ENCODE measurements at regions not wholly inside any gene's neighbourhood (a gene's known extent, or its start where the extent isn't known, plus 50 kb on each side); places are given as distances from the start of the nearest gene placed in this dataset.

GRCh38 chr5:60445427-60445826, 254.5 kb downstream of the DEPDC1B start:
- intact Hi-C loops (cut with DNase I): no loop called here

GRCh38 chr5:60444661-60445360, 255.2 kb downstream of the DEPDC1B start:
- H3K36me3 ChIP-seq: no peaks in the 10 kb centered on the region
- H3K4me3 ChIP-seq: no peak overlapping the region
- DNase-seq (ENCODE audit: extremely low spot score): no peak
- 70% methylated on average over 5 of the region's 5 CpGs for WGBS
- no peaks in the 10 kb centered on the region for H3K27me3 ChIP-seq
- no peaks in the 10 kb centered on the region for H3K4me1 ChIP-seq
- intact Hi-C loops (cut with DNase I): no loop called here
- no peak overlapping the region for H3K27ac ChIP-seq (replicated peaks in 1 of 4)
- TF ChIP-seq EP300 (IDR thresholded peaks at IDR 0.05): no peak
- no peak for TF ChIP-seq POLR2AphosphoS5 (IDR thresholded peaks at IDR 0.05)
- no peak for TF ChIP-seq CTCF (IDR thresholded peaks at IDR 0.05)
- no peak for TF ChIP-seq POLR2A (IDR thresholded peaks at IDR 0.05; ENCODE audit: low read depth)
- no peaks in the 10 kb centered on the region for H3K9me3 ChIP-seq

More at GRCh38 chr5:60445427-60445826, 254.5 kb downstream of the DEPDC1B start:
- H3K4me3 ChIP-seq: no peak overlapping the region
- DNase-seq (ENCODE audit: extremely low spot score): no peak
- TF ChIP-seq POLR2A (IDR thresholded peaks at IDR 0.05; ENCODE audit: low read depth): no peak
- TF ChIP-seq POLR2AphosphoS5 (IDR thresholded peaks at IDR 0.05): no peak
- no peak for TF ChIP-seq CTCF (IDR thresholded peaks at IDR 0.05)
- no peak for TF ChIP-seq EP300 (IDR thresholded peaks at IDR 0.05)
- H3K36me3 ChIP-seq: no peaks in the 10 kb centered on the region
- no peaks in the 10 kb centered on the region for H3K27me3 ChIP-seq
- no peaks in the 10 kb centered on the region for H3K9me3 ChIP-seq
- H3K4me1 ChIP-seq: no peaks in the 10 kb centered on the region
- no peak overlapping the region for H3K27ac ChIP-seq (replicated peaks in 1 of 4)

GRCh38 chr5:60439552-60439951, 260.4 kb downstream of the DEPDC1B start:
- H3K4me3 ChIP-seq: no peak overlapping the region
- no peaks in the 10 kb centered on the region for H3K36me3 ChIP-seq
- 93% methylated on average over 1 of the region's 1 CpG for whole genome bisulfite sequencing
- H3K9me3 ChIP-seq: no peaks in the 10 kb centered on the region
- no peak for DNase-seq (ENCODE audit: extremely low spot score)
- H3K27ac ChIP-seq (replicated peaks in 1 of 4): no peak overlapping the region
- TF ChIP-seq POLR2AphosphoS5 (IDR thresholded peaks at IDR 0.05): no peak
- TF ChIP-seq CTCF (IDR thresholded peaks at IDR 0.05): no peak
- TF ChIP-seq EP300 (IDR thresholded peaks at IDR 0.05): no peak
- TF ChIP-seq POLR2A (IDR thresholded peaks at IDR 0.05; ENCODE audit: low read depth): no peak
- H3K27me3 ChIP-seq: no peaks in the 10 kb centered on the region
- intact Hi-C loops (cut with DNase I): no loop called here
- H3K4me1 ChIP-seq: peaks cover 0 to 15% (median 14%) of the 10 kb centered on the region in 4 donors

- no peak overlapping the region for H3K27ac ChIP-seq (replicated peaks in 1 of 4)
- H3K4me1 ChIP-seq: peaks cover 0 to 17% (median 14%) of the 10 kb centered on the region in 4 donors
- H3K4me3 ChIP-seq: no peak overlapping the region
- H3K36me3 ChIP-seq: no peaks in the 10 kb centered on the region
- no peak for DNase-seq (ENCODE audit: extremely low spot score)
- no peaks in the 10 kb centered on the region for H3K27me3 ChIP-seq
- no peaks in the 10 kb centered on the region for H3K9me3 ChIP-seq
- TF ChIP-seq POLR2A (IDR thresholded peaks at IDR 0.05; ENCODE audit: low read depth) (no peak), CTCF (IDR thresholded peaks at IDR 0.05) (no peak), POLR2AphosphoS5 (IDR thresholded peaks at IDR 0.05) (no peak), EP300 (IDR thresholded peaks at IDR 0.05) (no peak)
- intact Hi-C loops (cut with DNase I): no loop called here
Observed at GRCh38 chr5:60437308-60437707, 262.7 kb downstream of the DEPDC1B start.

- Histone ChIP-seq H3K36me3 (no peaks in the 10 kb centered on the region), H3K4me1 (peaks cover 0 to 17% (median 14%) of the 10 kb centered on the region in 4 donors), H3K9me3 (no peaks in the 10 kb centered on the region), H3K27ac (replicated peaks in 1 of 4) (no peak overlapping the region), H3K27me3 (no peaks in the 10 kb centered on the region), H3K4me3 (no peak overlapping the region)
- TF ChIP-seq CTCF (IDR thresholded peaks at IDR 0.05): no peak
- TF ChIP-seq POLR2A (IDR thresholded peaks at IDR 0.05; ENCODE audit: low read depth): no peak
- WGBS: 85% methylated on average over 2 of the region's 2 CpGs
- intact Hi-C loops (cut with DNase I): no loop called here
- DNase-seq (ENCODE audit: extremely low spot score): no peak
Observed at GRCh38 chr5:60436518-60436917, 263.4 kb downstream of the DEPDC1B start.
